ENCODE measurements at regions not wholly inside any gene's neighbourhood (a gene's known extent, or its start where the extent isn't known, plus 50 kb on each side); places are given as distances from the start of the nearest gene placed in this dataset.

- no peak overlapping the region for H3K4me3 ChIP-seq
- peaks cover 0 to 11% (median 0%) of the 10 kb centered on the region in 5 donors for H3K4me1 ChIP-seq (ENCODE audit: control insufficient read depth in 5 of 5, insufficient read depth in 5 of 5, low read length in 5 of 5)
- no peaks in the 10 kb centered on the region for H3K36me3 ChIP-seq (ENCODE audit: control insufficient read depth in 4 of 4, insufficient read depth in 4 of 4, low read length in 4 of 4)
- no peak overlapping the region for H3K27ac ChIP-seq (ENCODE audit: low read depth in 1 of 2, low read length in 1 of 2)
- TF ChIP-seq, protein P1, sequence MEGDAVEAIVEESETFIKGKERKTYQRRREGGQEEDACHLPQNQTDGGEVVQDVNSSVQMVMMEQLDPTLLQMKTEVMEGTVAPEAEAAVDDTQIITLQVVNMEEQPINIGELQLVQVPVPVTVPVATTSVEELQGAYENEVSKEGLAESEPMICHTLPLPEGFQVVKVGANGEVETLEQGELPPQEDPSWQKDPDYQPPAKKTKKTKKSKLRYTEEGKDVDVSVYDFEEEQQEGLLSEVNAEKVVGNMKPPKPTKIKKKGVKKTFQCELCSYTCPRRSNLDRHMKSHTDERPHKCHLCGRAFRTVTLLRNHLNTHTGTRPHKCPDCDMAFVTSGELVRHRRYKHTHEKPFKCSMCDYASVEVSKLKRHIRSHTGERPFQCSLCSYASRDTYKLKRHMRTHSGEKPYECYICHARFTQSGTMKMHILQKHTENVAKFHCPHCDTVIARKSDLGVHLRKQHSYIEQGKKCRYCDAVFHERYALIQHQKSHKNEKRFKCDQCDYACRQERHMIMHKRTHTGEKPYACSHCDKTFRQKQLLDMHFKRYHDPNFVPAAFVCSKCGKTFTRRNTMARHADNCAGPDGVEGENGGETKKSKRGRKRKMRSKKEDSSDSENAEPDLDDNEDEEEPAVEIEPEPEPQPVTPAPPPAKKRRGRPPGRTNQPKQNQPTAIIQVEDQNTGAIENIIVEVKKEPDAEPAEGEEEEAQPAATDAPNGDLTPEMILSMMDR (IDR thresholded peaks at IDR 0.05; ENCODE audit: control extremely low read depth, extremely low read depth) = no peak
- H3K27me3 ChIP-seq (ENCODE audit: control insufficient read depth in 3 of 3, insufficient read depth in 3 of 3, low read length in 2 of 3) = no peaks in the 10 kb centered on the region
- WGBS, 2 donors = 90 to 94% methylated on average over 2 of the region's 2 CpGs
- H3K9me3 ChIP-seq (ENCODE audit: control insufficient read depth in 4 of 4, insufficient read depth in 3 of 4, low read length in 3 of 4) = peaks cover 0 to 4% (median 0%) of the 10 kb centered on the region in 4 donors
- ATAC-seq (ENCODE audit: insufficient read depth, low FRiP score) (no peak), DNase-seq (peak in 1 of 3 donors; percentile 14)
- no peak overlapping the region for H3K9ac ChIP-seq (ENCODE audit: insufficient read depth in 1 of 2, low read length in 2 of 2)
These were observed 343.0 kb downstream of the NYAP2 start for GRCh38 chr2:225742487-225742886.

DNA sequence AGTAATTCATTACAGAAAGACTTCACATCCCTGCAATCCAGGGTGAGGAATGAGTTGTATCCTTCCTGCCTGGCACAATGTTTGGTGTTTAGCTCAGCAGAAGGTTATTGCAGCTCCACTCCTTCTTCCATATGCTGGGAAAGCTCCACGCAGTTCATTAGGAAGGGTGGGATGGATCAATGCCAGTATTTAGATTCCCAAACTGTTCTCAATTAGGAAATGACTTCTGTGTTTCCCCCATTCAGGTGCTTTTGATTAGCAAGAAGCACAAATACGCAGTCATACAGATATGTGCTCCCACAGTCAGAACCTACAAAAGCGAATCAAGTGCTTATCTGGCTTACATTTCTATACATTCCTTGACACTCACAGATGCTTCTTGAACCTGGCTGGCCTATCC lies 340.6 kb downstream of the NYAP2 start:
- Histone ChIP-seq H3K4me1 (ENCODE audit: control insufficient read depth in 5 of 5, insufficient read depth in 5 of 5, low read length in 5 of 5) (peaks cover 0 to 35% (median 1%) of the 10 kb centered on the region in 5 donors), H3K36me3 (ENCODE audit: control insufficient read depth in 4 of 4, insufficient read depth in 4 of 4, low read length in 4 of 4) (no peaks in the 10 kb centered on the region), H3K4me3 (no peak overlapping the region), H3K9ac (ENCODE audit: insufficient read depth in 1 of 2, low read length in 2 of 2) (no peak overlapping the region), H3K27me3 (ENCODE audit: control insufficient read depth in 3 of 3, insufficient read depth in 3 of 3, low read length in 2 of 3) (no peaks in the 10 kb centered on the region), H3K9me3 (ENCODE audit: control insufficient read depth in 4 of 4, insufficient read depth in 3 of 4, low read length in 3 of 4) (peaks cover 0 to 4% (median 0%) of the 10 kb centered on the region in 4 donors), H3K27ac (ENCODE audit: low read depth in 1 of 2, low read length in 1 of 2) (no peak overlapping the region)
- 73 to 79% methylated on average over 3 of the region's 3 CpGs for WGBS, 2 donors
- TF ChIP-seq, protein P1 (IDR thresholded peaks at IDR 0.05; ENCODE audit: control extremely low read depth, extremely low read depth) = no peak
- peak in 2 of 3 donors; percentile 27 to 56 for DNase-seq
- ATAC-seq (ENCODE audit: insufficient read depth, low FRiP score) = no peak

DNA sequence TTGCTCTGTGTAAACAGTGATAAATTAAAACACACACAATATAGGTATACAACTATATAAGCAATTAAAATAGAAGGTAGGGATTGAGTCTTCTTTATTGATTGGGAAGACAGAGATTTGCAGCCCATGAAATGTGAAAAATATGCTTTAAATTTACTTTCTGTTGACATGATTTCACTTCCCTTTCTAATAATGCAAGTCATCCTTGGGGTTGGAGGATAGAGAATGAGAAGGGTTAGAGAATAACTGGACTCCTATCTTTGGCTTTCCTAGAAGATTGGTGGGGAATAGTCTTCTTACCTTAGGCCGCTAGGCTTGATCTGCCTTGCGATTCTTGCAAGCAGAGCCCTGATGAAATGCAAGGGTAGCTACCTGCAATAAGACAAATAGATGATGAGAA lies 339.8 kb downstream of the NYAP2 start:
- peaks cover 0 to 43% (median 3%) of the 10 kb centered on the region in 5 donors for H3K4me1 ChIP-seq (ENCODE audit: control insufficient read depth in 5 of 5, insufficient read depth in 5 of 5, low read length in 5 of 5)
- no peak overlapping the region for H3K9ac ChIP-seq (ENCODE audit: insufficient read depth in 1 of 2, low read length in 2 of 2)
- peaks cover 0 to 5% (median 0%) of the 10 kb centered on the region in 4 donors for H3K9me3 ChIP-seq (ENCODE audit: control insufficient read depth in 4 of 4, insufficient read depth in 3 of 4, low read length in 3 of 4)
- no peak overlapping the region for H3K27ac ChIP-seq (ENCODE audit: low read depth in 1 of 2, low read length in 1 of 2)
- WGBS, 2 donors = 95 to 100% methylated on average over 2 of the region's 2 CpGs
- ATAC-seq (ENCODE audit: insufficient read depth, low FRiP score) = no peak
- TF ChIP-seq, protein P1 (IDR thresholded peaks at IDR 0.05; ENCODE audit: control extremely low read depth, extremely low read depth) = no peak
- no peaks in the 10 kb centered on the region for H3K36me3 ChIP-seq (ENCODE audit: control insufficient read depth in 4 of 4, insufficient read depth in 4 of 4, low read length in 4 of 4)
- no peak for DNase-seq
- H3K27me3 ChIP-seq (ENCODE audit: control insufficient read depth in 3 of 3, insufficient read depth in 3 of 3, low read length in 2 of 3) = no peaks in the 10 kb centered on the region
- H3K4me3 ChIP-seq = no peak overlapping the region

GRCh38 chr2:225738735-225739134 lies 339.2 kb downstream of the NYAP2 start:
- no peak for DNase-seq
- no peak overlapping the region for H3K27ac ChIP-seq (ENCODE audit: low read depth in 1 of 2, low read length in 1 of 2)
- no peaks in the 10 kb centered on the region for H3K36me3 ChIP-seq (ENCODE audit: control insufficient read depth in 4 of 4, insufficient read depth in 4 of 4, low read length in 4 of 4)
- ATAC-seq (ENCODE audit: insufficient read depth, low FRiP score) = no peak
- H3K27me3 ChIP-seq (ENCODE audit: control insufficient read depth in 3 of 3, insufficient read depth in 3 of 3, low read length in 2 of 3) = no peaks in the 10 kb centered on the region
- H3K9ac ChIP-seq (ENCODE audit: insufficient read depth in 1 of 2, low read length in 2 of 2) = no peak overlapping the region
- TF ChIP-seq, protein P1 (IDR thresholded peaks at IDR 0.05; ENCODE audit: control extremely low read depth, extremely low read depth) = no peak
- H3K4me1 ChIP-seq (ENCODE audit: control insufficient read depth in 5 of 5, insufficient read depth in 5 of 5, low read length in 5 of 5) = peaks cover 0 to 45% (median 3%) of the 10 kb centered on the region in 5 donors
- WGBS, 2 donors = 78 to 87% methylated on average over 1 of the region's 1 CpG
- no peak overlapping the region for H3K4me3 ChIP-seq
- peaks cover 0 to 2% (median 0%) of the 10 kb centered on the region in 4 donors for H3K9me3 ChIP-seq (ENCODE audit: control insufficient read depth in 4 of 4, insufficient read depth in 3 of 4, low read length in 3 of 4)

Data from lung (tissue), 11 donors.